ENCODE measurements at regions not wholly inside any gene's neighbourhood (a gene's known extent, or its start where the extent isn't known, plus 50 kb on each side); places are given as distances from the start of the nearest gene placed in this dataset.

DNA sequence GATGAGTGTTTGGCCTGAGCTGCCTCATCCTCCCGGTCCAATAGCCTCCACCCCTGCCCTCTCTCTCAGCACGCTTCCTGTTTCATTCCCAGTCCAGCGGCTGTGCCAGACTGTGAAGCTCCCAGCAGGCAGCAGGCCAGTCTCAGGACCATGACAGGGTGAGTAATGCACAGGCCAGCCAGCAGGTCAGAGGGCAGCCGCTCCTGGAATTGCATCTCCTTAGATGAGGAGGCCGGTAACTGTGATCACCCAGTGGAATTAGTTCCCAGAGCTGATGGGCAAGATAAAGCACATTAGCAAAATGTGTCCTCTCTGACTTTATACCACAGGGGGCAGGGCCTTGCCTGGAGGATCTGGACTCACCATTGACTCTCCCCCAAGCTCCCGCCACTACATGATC, 251.2 kb downstream of the ETS1 start:
- Mint-ChIP-seq H3K36me3 (no peaks in the 10 kb centered on the region), H3K27me3 (ENCODE audit: low read depth) (no peaks in the 10 kb centered on the region), H3K4me1 (peaks cover 18% of the 10 kb centered on the region), H3K9me3 (no peaks in the 10 kb centered on the region), H3K4me3 (no peak overlapping the region), H3K27ac (no peak overlapping the region)
- CTCF ChIA-PET: interaction anchor here (1.0 to 1.2 kb wide), 3 partner anchors 14 to 294 kb away, joined by 3 read pairs; no protein-coding TSS in a partner anchor
- peak; percentile 25; the same call in 1 of the 2 replicates for ATAC-seq
- TF ChIP-seq FOXP1 (CRISPR knock-in tag; IDR thresholded peaks at IDR 0.05; ENCODE audit: borderline replicate concordance) (no peak), JUN (CRISPR knock-in tag; IDR thresholded peaks at IDR 0.05) (no peak), SP1 (CRISPR knock-in tag; conservative IDR thresholded peaks at IDR 0.05) (no peak), ETV6 (CRISPR knock-in tag; IDR thresholded peaks at IDR 0.05) (no peak), TEAD1 (CRISPR knock-in tag; IDR thresholded peaks at IDR 0.05) (no peak), GRHL2 (CRISPR knock-in tag; IDR thresholded peaks at IDR 0.05; ENCODE audit: insufficient replicate concordance, severe bottlenecking) (no peak), ZNF232 (CRISPR knock-in tag; IDR thresholded peaks at IDR 0.05) (no peak), TCF7 (CRISPR knock-in tag; IDR thresholded peaks at IDR 0.05; ENCODE audit: low read depth) (no peak), ZNF317 (CRISPR knock-in tag; IDR thresholded peaks at IDR 0.05; ENCODE audit: borderline replicate concordance, low read depth) (no peak)
- TF ChIP-seq, protein P1, sequence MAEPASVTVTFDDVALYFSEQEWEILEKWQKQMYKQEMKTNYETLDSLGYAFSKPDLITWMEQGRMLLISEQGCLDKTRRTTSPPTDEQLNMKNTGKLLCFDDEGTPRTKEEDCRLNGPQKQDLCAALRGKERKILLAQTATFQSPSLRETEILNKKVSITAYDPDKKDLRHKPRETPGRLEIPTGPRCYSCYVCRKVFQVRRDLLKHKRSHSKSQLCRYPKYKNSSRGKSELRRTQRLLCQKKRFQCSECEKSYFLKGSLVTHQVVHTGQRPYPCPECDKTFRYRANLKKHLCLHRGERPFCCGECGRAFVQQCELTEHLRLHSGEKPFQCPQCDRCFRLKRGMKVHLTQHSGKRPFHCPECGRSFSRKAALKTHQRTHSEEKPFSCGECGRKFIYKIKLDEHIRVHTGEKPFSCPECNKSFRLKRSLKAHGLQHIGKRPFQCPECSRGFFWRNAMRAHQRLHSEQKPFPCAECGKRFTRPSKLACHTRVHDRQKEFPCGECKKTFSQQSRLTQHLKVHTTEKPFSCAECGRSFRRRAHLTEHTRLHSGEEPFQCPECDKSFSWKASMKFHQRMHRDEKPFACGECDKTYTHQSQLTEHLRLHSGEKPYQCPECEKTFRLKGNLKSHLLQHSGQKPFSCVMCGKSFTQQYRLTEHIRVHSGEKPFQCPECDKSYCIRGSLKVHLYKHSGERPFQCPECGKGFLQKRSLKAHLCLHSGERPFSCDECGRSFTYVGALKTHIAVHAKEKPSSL (CRISPR knock-in tag; conservative IDR thresholded peaks at IDR 0.05): no peak
- TF ChIP-seq, protein P2, sequence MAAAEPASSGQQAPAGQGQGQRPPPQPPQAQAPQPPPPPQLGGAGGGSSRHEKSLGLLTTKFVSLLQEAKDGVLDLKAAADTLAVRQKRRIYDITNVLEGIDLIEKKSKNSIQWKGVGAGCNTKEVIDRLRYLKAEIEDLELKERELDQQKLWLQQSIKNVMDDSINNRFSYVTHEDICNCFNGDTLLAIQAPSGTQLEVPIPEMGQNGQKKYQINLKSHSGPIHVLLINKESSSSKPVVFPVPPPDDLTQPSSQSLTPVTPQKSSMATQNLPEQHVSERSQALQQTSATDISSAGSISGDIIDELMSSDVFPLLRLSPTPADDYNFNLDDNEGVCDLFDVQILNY (CRISPR knock-in tag; IDR thresholded peaks at IDR 0.05): no peak
- TF ChIP-seq, protein P3, sequence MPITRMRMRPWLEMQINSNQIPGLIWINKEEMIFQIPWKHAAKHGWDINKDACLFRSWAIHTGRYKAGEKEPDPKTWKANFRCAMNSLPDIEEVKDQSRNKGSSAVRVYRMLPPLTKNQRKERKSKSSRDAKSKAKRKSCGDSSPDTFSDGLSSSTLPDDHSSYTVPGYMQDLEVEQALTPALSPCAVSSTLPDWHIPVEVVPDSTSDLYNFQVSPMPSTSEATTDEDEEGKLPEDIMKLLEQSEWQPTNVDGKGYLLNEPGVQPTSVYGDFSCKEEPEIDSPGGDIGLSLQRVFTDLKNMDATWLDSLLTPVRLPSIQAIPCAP (CRISPR knock-in tag; IDR thresholded peaks at IDR 0.05): no peak
- TF ChIP-seq, protein P4, sequence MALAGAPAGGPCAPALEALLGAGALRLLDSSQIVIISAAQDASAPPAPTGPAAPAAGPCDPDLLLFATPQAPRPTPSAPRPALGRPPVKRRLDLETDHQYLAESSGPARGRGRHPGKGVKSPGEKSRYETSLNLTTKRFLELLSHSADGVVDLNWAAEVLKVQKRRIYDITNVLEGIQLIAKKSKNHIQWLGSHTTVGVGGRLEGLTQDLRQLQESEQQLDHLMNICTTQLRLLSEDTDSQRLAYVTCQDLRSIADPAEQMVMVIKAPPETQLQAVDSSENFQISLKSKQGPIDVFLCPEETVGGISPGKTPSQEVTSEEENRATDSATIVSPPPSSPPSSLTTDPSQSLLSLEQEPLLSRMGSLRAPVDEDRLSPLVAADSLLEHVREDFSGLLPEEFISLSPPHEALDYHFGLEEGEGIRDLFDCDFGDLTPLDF (CRISPR knock-in tag; IDR thresholded peaks at IDR 0.05): no peak
- TF ChIP-seq, protein P5, sequence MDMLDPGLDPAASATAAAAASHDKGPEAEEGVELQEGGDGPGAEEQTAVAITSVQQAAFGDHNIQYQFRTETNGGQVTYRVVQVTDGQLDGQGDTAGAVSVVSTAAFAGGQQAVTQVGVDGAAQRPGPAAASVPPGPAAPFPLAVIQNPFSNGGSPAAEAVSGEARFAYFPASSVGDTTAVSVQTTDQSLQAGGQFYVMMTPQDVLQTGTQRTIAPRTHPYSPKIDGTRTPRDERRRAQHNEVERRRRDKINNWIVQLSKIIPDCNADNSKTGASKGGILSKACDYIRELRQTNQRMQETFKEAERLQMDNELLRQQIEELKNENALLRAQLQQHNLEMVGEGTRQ (CRISPR knock-in tag; IDR thresholded peaks at IDR 0.05): no peak
- TF ChIP-seq, protein P6, sequence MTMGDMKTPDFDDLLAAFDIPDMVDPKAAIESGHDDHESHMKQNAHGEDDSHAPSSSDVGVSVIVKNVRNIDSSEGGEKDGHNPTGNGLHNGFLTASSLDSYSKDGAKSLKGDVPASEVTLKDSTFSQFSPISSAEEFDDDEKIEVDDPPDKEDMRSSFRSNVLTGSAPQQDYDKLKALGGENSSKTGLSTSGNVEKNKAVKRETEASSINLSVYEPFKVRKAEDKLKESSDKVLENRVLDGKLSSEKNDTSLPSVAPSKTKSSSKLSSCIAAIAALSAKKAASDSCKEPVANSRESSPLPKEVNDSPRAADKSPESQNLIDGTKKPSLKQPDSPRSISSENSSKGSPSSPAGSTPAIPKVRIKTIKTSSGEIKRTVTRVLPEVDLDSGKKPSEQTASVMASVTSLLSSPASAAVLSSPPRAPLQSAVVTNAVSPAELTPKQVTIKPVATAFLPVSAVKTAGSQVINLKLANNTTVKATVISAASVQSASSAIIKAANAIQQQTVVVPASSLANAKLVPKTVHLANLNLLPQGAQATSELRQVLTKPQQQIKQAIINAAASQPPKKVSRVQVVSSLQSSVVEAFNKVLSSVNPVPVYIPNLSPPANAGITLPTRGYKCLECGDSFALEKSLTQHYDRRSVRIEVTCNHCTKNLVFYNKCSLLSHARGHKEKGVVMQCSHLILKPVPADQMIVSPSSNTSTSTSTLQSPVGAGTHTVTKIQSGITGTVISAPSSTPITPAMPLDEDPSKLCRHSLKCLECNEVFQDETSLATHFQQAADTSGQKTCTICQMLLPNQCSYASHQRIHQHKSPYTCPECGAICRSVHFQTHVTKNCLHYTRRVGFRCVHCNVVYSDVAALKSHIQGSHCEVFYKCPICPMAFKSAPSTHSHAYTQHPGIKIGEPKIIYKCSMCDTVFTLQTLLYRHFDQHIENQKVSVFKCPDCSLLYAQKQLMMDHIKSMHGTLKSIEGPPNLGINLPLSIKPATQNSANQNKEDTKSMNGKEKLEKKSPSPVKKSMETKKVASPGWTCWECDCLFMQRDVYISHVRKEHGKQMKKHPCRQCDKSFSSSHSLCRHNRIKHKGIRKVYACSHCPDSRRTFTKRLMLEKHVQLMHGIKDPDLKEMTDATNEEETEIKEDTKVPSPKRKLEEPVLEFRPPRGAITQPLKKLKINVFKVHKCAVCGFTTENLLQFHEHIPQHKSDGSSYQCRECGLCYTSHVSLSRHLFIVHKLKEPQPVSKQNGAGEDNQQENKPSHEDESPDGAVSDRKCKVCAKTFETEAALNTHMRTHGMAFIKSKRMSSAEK (CRISPR knock-in tag; IDR thresholded peaks at IDR 0.05; ENCODE audit: borderline replicate concordance): no peak
- TF ChIP-seq, protein P7, sequence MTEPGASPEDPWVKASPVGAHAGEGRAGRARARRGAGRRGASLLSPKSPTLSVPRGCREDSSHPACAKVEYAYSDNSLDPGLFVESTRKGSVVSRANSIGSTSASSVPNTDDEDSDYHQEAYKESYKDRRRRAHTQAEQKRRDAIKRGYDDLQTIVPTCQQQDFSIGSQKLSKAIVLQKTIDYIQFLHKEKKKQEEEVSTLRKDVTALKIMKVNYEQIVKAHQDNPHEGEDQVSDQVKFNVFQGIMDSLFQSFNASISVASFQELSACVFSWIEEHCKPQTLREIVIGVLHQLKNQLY (CRISPR knock-in tag; IDR thresholded peaks at IDR 0.05): no peak
- TF ChIP-seq, protein P8, sequence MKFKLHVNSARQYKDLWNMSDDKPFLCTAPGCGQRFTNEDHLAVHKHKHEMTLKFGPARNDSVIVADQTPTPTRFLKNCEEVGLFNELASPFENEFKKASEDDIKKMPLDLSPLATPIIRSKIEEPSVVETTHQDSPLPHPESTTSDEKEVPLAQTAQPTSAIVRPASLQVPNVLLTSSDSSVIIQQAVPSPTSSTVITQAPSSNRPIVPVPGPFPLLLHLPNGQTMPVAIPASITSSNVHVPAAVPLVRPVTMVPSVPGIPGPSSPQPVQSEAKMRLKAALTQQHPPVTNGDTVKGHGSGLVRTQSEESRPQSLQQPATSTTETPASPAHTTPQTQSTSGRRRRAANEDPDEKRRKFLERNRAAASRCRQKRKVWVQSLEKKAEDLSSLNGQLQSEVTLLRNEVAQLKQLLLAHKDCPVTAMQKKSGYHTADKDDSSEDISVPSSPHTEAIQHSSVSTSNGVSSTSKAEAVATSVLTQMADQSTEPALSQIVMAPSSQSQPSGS (CRISPR knock-in tag; IDR thresholded peaks at IDR 0.05; ENCODE audit: borderline replicate concordance, low read depth): no peak
- no peak for DNase-seq (ENCODE audit: low spot score)
- POLR2A ChIA-PET: no interaction called here

Measured in WTC11 (cell line).